ENCODE measurements at regions not wholly inside any gene's neighbourhood (a gene's known extent, or its start where the extent isn't known, plus 50 kb on each side); places are given as distances from the start of the nearest gene placed in this dataset.

DNA sequence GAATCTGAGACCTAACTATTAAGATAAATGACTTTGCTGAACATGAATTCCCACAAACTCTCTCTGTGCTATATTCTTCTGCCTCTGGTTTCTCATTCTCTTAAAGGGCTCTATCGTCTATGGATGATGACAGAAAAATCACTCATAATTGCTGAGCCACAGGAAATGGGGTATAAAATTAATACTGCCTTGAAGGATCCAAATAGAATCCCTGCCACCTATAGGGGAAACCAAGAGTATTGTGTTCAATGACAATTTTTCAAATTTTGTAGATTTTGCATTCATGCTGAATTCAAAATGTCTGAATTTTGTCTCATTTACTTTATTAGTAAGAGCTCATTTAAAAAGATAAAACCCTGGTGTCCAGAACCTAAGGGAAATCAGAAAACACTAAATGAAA lies 235.8 kb downstream of the RBM43 start:
- ATAC-seq = no peak
- intact Hi-C loops (cut with DNase I) = no loop called here
- no peak for DNase-seq
- H3K4me1 ChIP-seq = no peaks in the 10 kb centered on the region
- H3K9me3 ChIP-seq = no peaks in the 10 kb centered on the region
- no peaks in the 10 kb centered on the region for H3K27me3 ChIP-seq
- no peak overlapping the region for H3K4me3 ChIP-seq
- 59 to 61% methylated on average over 1 of the region's 1 CpG for WGBS, 2 donors
- TF ChIP-seq, protein P1, sequence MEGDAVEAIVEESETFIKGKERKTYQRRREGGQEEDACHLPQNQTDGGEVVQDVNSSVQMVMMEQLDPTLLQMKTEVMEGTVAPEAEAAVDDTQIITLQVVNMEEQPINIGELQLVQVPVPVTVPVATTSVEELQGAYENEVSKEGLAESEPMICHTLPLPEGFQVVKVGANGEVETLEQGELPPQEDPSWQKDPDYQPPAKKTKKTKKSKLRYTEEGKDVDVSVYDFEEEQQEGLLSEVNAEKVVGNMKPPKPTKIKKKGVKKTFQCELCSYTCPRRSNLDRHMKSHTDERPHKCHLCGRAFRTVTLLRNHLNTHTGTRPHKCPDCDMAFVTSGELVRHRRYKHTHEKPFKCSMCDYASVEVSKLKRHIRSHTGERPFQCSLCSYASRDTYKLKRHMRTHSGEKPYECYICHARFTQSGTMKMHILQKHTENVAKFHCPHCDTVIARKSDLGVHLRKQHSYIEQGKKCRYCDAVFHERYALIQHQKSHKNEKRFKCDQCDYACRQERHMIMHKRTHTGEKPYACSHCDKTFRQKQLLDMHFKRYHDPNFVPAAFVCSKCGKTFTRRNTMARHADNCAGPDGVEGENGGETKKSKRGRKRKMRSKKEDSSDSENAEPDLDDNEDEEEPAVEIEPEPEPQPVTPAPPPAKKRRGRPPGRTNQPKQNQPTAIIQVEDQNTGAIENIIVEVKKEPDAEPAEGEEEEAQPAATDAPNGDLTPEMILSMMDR (IDR thresholded peaks at IDR 0.05) = no peak
- no peak for FAIRE-seq
- H3K36me3 ChIP-seq = no peaks in the 10 kb centered on the region
- no peak overlapping the region for H3K27ac ChIP-seq

DNA sequence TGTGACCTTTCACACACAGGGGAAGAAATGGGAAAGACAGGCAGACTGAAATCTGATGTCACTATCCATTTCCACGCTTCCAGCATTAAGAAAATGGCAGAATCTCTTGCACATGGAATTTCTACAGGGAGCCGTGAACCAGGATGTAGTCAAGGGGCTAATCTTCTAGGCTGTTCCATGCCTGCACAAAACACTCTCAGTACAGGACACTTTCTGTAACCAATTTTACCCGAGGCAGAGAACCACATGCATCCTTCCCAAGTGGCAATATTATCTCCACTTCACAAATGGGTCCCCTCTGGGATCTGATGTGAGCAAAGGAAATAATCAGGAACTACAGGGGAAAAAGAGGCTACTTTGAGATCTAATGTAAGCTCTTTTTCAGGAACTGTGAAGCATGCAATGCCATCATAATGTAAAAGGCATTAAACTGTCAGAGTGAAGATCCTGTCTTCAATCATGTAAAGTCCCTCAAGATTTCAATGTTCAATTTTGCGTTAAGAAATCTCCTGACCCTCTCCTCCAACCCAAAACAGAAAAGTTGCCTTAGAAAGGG lies 236.9 kb downstream of the RBM43 start:
- H3K4me1 ChIP-seq = no peaks in the 10 kb centered on the region
- 43 to 51% methylated on average over 4 of the region's 4 CpGs for WGBS, 2 donors
- intact Hi-C loops (cut with DNase I) = no loop called here
- no peaks in the 10 kb centered on the region for H3K36me3 ChIP-seq
- no peak overlapping the region for H3K27ac ChIP-seq
- H3K27me3 ChIP-seq = no peaks in the 10 kb centered on the region
- H3K9me3 ChIP-seq = no peaks in the 10 kb centered on the region
- DNase-seq (no peak), ATAC-seq (no peak), FAIRE-seq (no peak)
- TF ChIP-seq, protein P1 (IDR thresholded peaks at IDR 0.05) = no peak
- no peak overlapping the region for H3K4me3 ChIP-seq

DNA sequence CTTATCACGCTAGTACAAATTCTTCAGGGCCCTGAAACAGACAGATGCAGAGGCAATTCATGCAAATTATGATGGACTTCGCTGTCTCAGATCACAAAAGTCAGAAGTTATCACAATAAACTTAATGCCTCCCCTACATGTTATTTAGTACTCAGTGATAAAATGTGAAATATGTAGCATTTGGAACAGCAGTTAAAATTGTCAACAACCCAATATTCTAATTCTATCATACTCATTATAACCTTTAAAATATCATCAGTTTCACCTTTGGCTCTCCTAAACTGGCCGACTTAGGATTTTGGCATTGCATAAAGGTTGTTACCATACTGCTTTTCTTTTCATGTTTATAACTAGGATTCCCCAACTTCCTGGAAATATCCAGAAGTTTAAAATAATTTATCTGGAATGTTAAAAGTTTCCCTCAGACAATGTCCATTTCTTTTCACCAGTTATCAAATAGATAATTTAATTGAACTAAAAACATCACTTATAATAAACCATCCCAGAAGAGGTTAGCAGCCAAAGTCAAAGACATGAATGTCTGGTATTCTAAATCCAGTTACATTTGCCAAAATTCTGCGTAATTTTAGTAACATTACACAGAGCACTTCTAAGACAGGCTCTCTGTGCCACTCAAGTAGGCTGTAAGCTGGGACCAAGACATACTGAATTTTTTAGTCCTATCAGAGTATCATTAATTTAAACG lies 239.8 kb downstream of the RBM43 start:
- FAIRE-seq (no peak), DNase-seq (no peak), ATAC-seq (no peak)
- H3K27me3 ChIP-seq = no peaks in the 10 kb centered on the region
- intact Hi-C loops (cut with DNase I) = no loop called here
- H3K9me3 ChIP-seq = no peaks in the 10 kb centered on the region
- TF ChIP-seq, protein P1 (IDR thresholded peaks at IDR 0.05) = no peak
- H3K36me3 ChIP-seq = no peaks in the 10 kb centered on the region
- no peak overlapping the region for H3K27ac ChIP-seq
- H3K4me1 ChIP-seq = no peaks in the 10 kb centered on the region
- WGBS, 2 donors = 55 to 71% methylated on average over 5 of the region's 5 CpGs
- no peak overlapping the region for H3K4me3 ChIP-seq

DNA sequence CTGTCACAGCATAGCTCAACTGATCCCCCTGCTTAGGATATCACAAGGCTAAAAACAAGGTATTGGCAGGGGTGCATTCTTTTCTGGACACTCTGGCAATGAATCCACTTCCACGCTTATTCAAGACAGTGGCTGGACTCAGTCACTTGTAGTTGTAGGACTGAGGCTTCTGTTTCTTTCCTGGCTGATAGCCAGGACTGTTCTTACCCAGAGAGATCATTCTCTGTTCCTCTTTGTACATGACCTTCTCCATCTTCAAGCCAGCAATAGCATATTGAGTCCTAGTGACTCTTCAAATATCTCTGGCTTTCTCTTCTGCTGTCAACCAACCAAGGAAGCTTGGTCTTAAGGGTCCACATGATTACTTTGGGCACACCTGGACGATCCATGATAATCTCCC lies 241.3 kb downstream of the RBM43 start:
- TF ChIP-seq, protein P1 (IDR thresholded peaks at IDR 0.05) = no peak
- no peak overlapping the region for H3K27ac ChIP-seq

More for the DNA sequence above, 241.3 kb downstream of the RBM43 start:
- intact Hi-C loops (cut with DNase I) = no loop called here
- Histone ChIP-seq H3K4me3 (no peak overlapping the region), H3K27me3 (no peaks in the 10 kb centered on the region), H3K4me1 (no peaks in the 10 kb centered on the region), H3K9me3 (no peaks in the 10 kb centered on the region), H3K36me3 (no peaks in the 10 kb centered on the region)
- WGBS, 2 donors = 43 to 44% methylated on average over 2 of the region's 2 CpGs
- ATAC-seq (no peak), FAIRE-seq (no peak), DNase-seq (no peak)
